ENCODE measurements at regions not wholly inside any gene's neighbourhood (a gene's known extent, or its start where the extent isn't known, plus 50 kb on each side); places are given as distances from the start of the nearest gene placed in this dataset.

- no peak for TF ChIP-seq CBX2 (IDR thresholded peaks at IDR 0.05; ENCODE audit: borderline replicate concordance, low read depth)
- no peak for TF ChIP-seq HDAC2 (IDR thresholded peaks at IDR 0.05)
- TF ChIP-seq PHF8 (IDR thresholded peaks at IDR 0.05; ENCODE audit: borderline replicate concordance, low read depth): no peak
- no peak for TF ChIP-seq CTCF (IDR thresholded peaks at IDR 0.05)
- TF ChIP-seq RAD21 (conservative IDR thresholded peaks at IDR 0.05 in 1 of 2, IDR thresholded peaks at IDR 0.05 in 1 of 2): no peak
- no peak for TF ChIP-seq RNF2 (IDR thresholded peaks at IDR 0.05; ENCODE audit: borderline replicate concordance, low read depth)
- TF ChIP-seq RCOR1 (IDR thresholded peaks at IDR 0.05; ENCODE audit: low read depth, low read length): no peak
- no peak for TF ChIP-seq USF2 (IDR thresholded peaks at IDR 0.05)
- no peak for TF ChIP-seq MAX (IDR thresholded peaks at IDR 0.05)
- TF ChIP-seq POLR2A (IDR thresholded peaks at IDR 0.05; ENCODE audit: low read length): no peak
Observed at GRCh38 chr6:156260815-156261214, 516.4 kb upstream of the ARID1B start.

All from A549 (cell line).